Endothelial cell of umbilical vein (primary cell): ENCODE measurements at regions not wholly inside any gene's neighbourhood (a gene's known extent, or its start where the extent isn't known, plus 50 kb on each side); places are given as distances from the start of the nearest gene placed in this dataset.

ENCODE experiments used
- CTCF ChIP-seq, 2 donors: IDR thresholded peaks; 1 replicate in 1 of 2; 2 replicates in 1 of 2; pipeline ENCODE4 v1.5.1; 2011; ENCODE audit warnings: low read length in 2 of 2, mild to moderate bottlenecking in 2 of 2, moderate library complexity in 2 of 2, control low read depth in 1 of 2, inconsistent platforms in 1 of 2, low read depth in 1 of 2; ENCODE audit not compliant: insufficient read depth in 1 of 2; ENCODE audit errors: extremely low read depth in 1 of 2
- EZH2 ChIP-seq: IDR thresholded peaks from 2 replicates; pipeline ENCODE4 v1.6.1; 2012; ENCODE audit warnings: borderline replicate concordance, low read depth, mild to moderate bottlenecking, moderate library complexity, low read length, inconsistent platforms; ENCODE audit not compliant: severe bottlenecking
- GATA2 ChIP-seq: IDR thresholded peaks from 2 replicates; pipeline ENCODE4 v1.7.0; 2011; ENCODE audit warnings: low read depth, mild to moderate bottlenecking, moderate library complexity, mixed read lengths, low read length; ENCODE audit not compliant: insufficient read length, insufficient read depth
- MAX ChIP-seq: IDR thresholded peaks from 2 replicates; pipeline ENCODE4 v1.6.1; 2011; ENCODE audit not compliant: insufficient read depth, insufficient read length
- POLR2A ChIP-seq: IDR thresholded peaks from 2 replicates; pipeline ENCODE4 v1.6.1; 2012; ENCODE audit warnings: low read depth, mild to moderate bottlenecking, control low read depth, low read length
- POLR2AphosphoS5 ChIP-seq: IDR thresholded peaks from 2 replicates; pipeline ENCODE4 v1.6.1; 2012; ENCODE audit warnings: low read depth, mild to moderate bottlenecking, control low read depth, low read length, moderate library complexity; ENCODE audit not compliant: insufficient read depth

- TF ChIP-seq MAX (no peak), POLR2AphosphoS5 (no peak), POLR2A (no peak), CTCF (IDR thresholded peaks at IDR 0.05; ENCODE audit: extremely low read depth in 1 of 2, insufficient read depth in 1 of 2, low read depth in 1 of 2, low read length in 2 of 2) (no peak), EZH2 (no peak), GATA2 (no peak)
These were observed 710.6 kb upstream of the ID2 start for GRCh38 chr2:7971248-7971647.
